Transverse colon (tissue), 3 donors: ENCODE measurements at regions not wholly inside any gene's neighbourhood (a gene's known extent, or its start where the extent isn't known, plus 50 kb on each side); places are given as distances from the start of the nearest gene placed in this dataset.

ENCODE experiments used
- EP300 ChIP-seq: sonication (generic); formaldehyde crosslinking; IDR thresholded peaks from one replicate; pipeline ENCODE4 v1.6.1; 2017; ENCODE audit warnings: antibody characterized with exemption, low read depth
- POLR2A ChIP-seq: fragments of 450-650 bp; IDR thresholded peaks from one replicate; pipeline ENCODE4 v1.6.1; 2016; ENCODE audit warnings: antibody characterized with exemption, mild to moderate bottlenecking, moderate library complexity
- POLR2AphosphoS5 ChIP-seq, 3 donors: sonication (generic); formaldehyde crosslinking; IDR thresholded peaks; one replicate each; pipeline ENCODE4 v1.6.1; 2016; ENCODE audit warnings: antibody characterized with exemption in 3 of 3

DNA sequence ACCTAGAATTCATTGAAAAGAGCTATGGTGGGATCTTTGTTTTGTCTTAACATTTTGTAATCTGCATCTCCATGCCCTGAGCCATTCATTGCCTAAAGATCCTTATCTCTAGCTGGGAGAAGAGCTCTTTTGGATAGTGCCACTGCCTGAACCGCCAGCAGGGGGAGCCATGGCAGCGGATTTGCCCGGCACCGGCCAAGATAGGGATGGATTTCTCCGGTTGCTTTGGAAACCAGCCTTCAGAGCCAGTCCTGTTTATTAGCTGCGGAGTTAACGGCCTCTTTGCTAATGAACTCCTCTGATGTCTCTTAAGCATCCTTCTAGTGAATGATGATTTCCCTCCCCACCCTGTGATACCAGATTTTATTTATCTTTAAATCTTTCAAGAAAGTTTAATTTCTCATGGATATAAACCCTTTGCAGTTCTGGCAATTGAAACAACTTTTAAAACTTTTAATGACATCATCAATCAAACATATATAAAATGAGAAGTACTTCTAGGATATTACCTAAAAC lies 58.2 kb upstream of the LYZL2 start:
- TF ChIP-seq POLR2A (no peak), POLR2AphosphoS5 (IDR thresholded peaks at IDR 0.05) (no peak), EP300 (no peak)
